GM12873 (cell line): ENCODE measurements at regions not wholly inside any gene's neighbourhood (a gene's known extent, or its start where the extent isn't known, plus 50 kb on each side); places are given as distances from the start of the nearest gene placed in this dataset.

ENCODE experiments used
- CTCF ChIP-seq: IDR thresholded peaks from 2 replicates; pipeline ENCODE4 v1.5.1; 2012; ENCODE audit warnings: low read depth, mild to moderate bottlenecking, moderate library complexity, low read length, control low read depth; ENCODE audit not compliant: insufficient read depth; ENCODE audit errors: missing control alignments

GRCh38 chr1:209443361-209443931, 140.1 kb upstream of the CAMK1G start:
- no peak for TF ChIP-seq CTCF

GRCh38 chr1:209443975-209444651, 139.4 kb upstream of the CAMK1G start:
- TF ChIP-seq CTCF: no peak

- no peak for TF ChIP-seq CTCF
Measured at GRCh38 chr1:209444961-209445360, 138.6 kb upstream of the CAMK1G start.

- no peak for TF ChIP-seq CTCF
Measured at GRCh38 chr1:209445576-209445975, 137.9 kb upstream of the CAMK1G start.

GRCh38 chr1:209446356-209446755, 137.2 kb upstream of the CAMK1G start:
- no peak for TF ChIP-seq CTCF

GRCh38 chr1:209454340-209454994, 129.0 kb upstream of the CAMK1G start:
- TF ChIP-seq CTCF: no peak

GRCh38 chr1:209455145-209455544, 128.4 kb upstream of the CAMK1G start:
- no peak for TF ChIP-seq CTCF
